Lung (tissue), 11 donors: ENCODE measurements at regions not wholly inside any gene's neighbourhood (a gene's known extent, or its start where the extent isn't known, plus 50 kb on each side); places are given as distances from the start of the nearest gene placed in this dataset.

ENCODE experiments used
- ATAC-seq: fragments of 200-7000 bp; cut with Tn5 transposase; one replicate; pipeline ENCODE4 v1.9.1; 2020; ENCODE audit warnings: moderate number of reproducible peaks; ENCODE audit not compliant: insufficient read depth, low FRiP score
- DNase-seq, 3 donors: peaks; one replicate each; pipeline ENCODE4 v3.0.0-alpha.2; 2013 to 2017
- H3K27ac ChIP-seq, 2 donors: one replicate each; pipeline ENCODE4 v1.5.1; 2013; ENCODE audit warnings: mild to moderate bottlenecking in 2 of 2, moderate library complexity in 2 of 2, control low read depth in 1 of 2, inconsistent platforms in 1 of 2, low read depth in 1 of 2, low read length in 1 of 2
- H3K27me3 ChIP-seq, 3 donors: one replicate each; pipeline ENCODE4 v1.5.1; 2013; ENCODE audit warnings: low read length in 2 of 3; ENCODE audit not compliant: control insufficient read depth in 3 of 3, insufficient read depth in 3 of 3
- H3K36me3 ChIP-seq, 4 donors: one replicate each; pipeline ENCODE4 v1.5.1; 2013; ENCODE audit warnings: low read length in 4 of 4, mild to moderate bottlenecking in 1 of 4, moderate library complexity in 1 of 4; ENCODE audit not compliant: control insufficient read depth in 4 of 4, insufficient read depth in 4 of 4
- H3K4me1 ChIP-seq, 5 donors: one replicate each; pipeline ENCODE4 v1.5.1; 2013; ENCODE audit warnings: low read length in 5 of 5, mild to moderate bottlenecking in 2 of 5, moderate library complexity in 1 of 5; ENCODE audit not compliant: control insufficient read depth in 5 of 5, insufficient read depth in 5 of 5
- H3K4me3 ChIP-seq: one replicate; pipeline ENCODE4 v1.5.1; 2013; ENCODE audit warnings: mild to moderate bottlenecking, control low read depth, moderate library complexity
- H3K9ac ChIP-seq, 2 donors: one replicate each; pipeline ENCODE4 v1.5.1; 2013; ENCODE audit warnings: low read length in 2 of 2, control low read depth in 1 of 2; ENCODE audit not compliant: insufficient read depth in 1 of 2
- H3K9me3 ChIP-seq, 4 donors: one replicate each; pipeline ENCODE4 v1.5.1; 2013; ENCODE audit warnings: low read length in 3 of 4, mild to moderate bottlenecking in 1 of 4, moderate library complexity in 1 of 4; ENCODE audit not compliant: control insufficient read depth in 4 of 4, insufficient read depth in 3 of 4
- WGBS, 2 donors: extraction: QIAGEN DNeasy Blood & Tissue Kit; methylation state at CpG; one replicate each; pipeline ENCODE4 v1.1.7; 2013; 5-methylcytosine and 5-hydroxymethylcytosine counted together
- TF ChIP-seq, protein P1 (sequence below): IDR thresholded peaks from 2 replicates; pipeline ENCODE4 v1.5.1; 2012; ENCODE audit warnings: mild to moderate bottlenecking; ENCODE audit errors: control extremely low read depth, extremely low read depth
- donor health status: control.
- donor health status: control.
- donor health status: Bipolar disorder and iron deficiency.
- donor health status: healthy.
- donor health status: DM: yes; HTN: yes; CAD: no.

DNA sequence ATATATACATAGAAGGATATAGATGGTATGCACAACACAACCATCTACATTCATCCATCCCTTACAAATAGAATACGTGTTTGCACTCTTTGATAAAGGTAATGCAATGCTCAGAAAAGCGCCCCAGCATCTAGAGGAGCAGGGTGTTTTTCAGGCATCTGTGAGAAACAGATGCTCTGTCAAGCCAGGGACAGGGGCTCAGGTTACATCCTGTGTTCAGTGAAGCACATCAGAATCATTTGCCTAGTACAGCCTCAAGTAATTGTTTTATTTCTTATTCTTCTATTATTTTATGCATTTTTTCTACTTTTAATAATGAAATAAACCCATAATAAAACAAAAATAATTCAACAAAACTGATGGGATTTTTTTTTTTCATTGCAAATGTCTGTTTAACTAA lies 50.5 kb upstream of the HIF1A start:
- 77 to 86% methylated on average over 2 of the region's 2 CpGs for WGBS, 2 donors
- H3K36me3 ChIP-seq = no peaks in the 10 kb centered on the region
- no peak overlapping the region for H3K27ac ChIP-seq
- TF ChIP-seq, protein P1, sequence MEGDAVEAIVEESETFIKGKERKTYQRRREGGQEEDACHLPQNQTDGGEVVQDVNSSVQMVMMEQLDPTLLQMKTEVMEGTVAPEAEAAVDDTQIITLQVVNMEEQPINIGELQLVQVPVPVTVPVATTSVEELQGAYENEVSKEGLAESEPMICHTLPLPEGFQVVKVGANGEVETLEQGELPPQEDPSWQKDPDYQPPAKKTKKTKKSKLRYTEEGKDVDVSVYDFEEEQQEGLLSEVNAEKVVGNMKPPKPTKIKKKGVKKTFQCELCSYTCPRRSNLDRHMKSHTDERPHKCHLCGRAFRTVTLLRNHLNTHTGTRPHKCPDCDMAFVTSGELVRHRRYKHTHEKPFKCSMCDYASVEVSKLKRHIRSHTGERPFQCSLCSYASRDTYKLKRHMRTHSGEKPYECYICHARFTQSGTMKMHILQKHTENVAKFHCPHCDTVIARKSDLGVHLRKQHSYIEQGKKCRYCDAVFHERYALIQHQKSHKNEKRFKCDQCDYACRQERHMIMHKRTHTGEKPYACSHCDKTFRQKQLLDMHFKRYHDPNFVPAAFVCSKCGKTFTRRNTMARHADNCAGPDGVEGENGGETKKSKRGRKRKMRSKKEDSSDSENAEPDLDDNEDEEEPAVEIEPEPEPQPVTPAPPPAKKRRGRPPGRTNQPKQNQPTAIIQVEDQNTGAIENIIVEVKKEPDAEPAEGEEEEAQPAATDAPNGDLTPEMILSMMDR = no peak
- ATAC-seq (no peak), DNase-seq (no peak)
- no peak overlapping the region for H3K9ac ChIP-seq
- no peaks in the 10 kb centered on the region for H3K27me3 ChIP-seq
- H3K4me1 ChIP-seq = peaks cover 0 to 4% (median 0%) of the 10 kb centered on the region in 5 donors
- H3K4me3 ChIP-seq = no peak overlapping the region
- no peaks in the 10 kb centered on the region for H3K9me3 ChIP-seq

DNA sequence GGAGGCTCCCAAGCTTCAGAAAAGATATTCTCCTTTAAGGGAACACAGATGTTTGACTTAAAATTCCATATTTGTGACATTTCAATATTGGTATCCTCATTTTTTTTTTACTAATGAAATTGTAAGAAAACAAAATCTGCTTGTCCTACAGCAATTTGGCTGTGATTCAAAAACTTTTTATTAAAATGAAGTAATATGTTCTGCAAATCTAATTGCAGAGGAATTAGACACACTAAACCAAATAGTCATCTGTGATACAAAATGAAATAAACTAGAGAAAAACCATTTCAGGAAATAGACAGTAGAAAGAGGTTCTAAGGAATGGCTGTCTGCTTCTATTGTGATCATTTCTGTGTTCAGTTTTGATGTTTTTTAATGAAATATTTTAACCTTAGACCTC lies 50.1 kb upstream of the HIF1A start:
- TF ChIP-seq, protein P1 = no peak

More for the DNA sequence above, 50.1 kb upstream of the HIF1A start:
- DNase-seq (no peak), ATAC-seq (no peak)
- H3K9me3 ChIP-seq = no peaks in the 10 kb centered on the region
- H3K4me3 ChIP-seq = no peak overlapping the region
- H3K9ac ChIP-seq = no peak overlapping the region
- no peaks in the 10 kb centered on the region for H3K27me3 ChIP-seq
- no peaks in the 10 kb centered on the region for H3K36me3 ChIP-seq
- H3K4me1 ChIP-seq = peaks cover 0 to 4% (median 0%) of the 10 kb centered on the region in 5 donors
- H3K27ac ChIP-seq = no peak overlapping the region
